Bone marrow (tissue), 2 donors: ENCODE measurements at regions not wholly inside any gene's neighbourhood (a gene's known extent, or its start where the extent isn't known, plus 50 kb on each side); places are given as distances from the start of the nearest gene placed in this dataset.
"Not testable (repeated sequence)": the region's sequence is repeated elsewhere in the genome, so short reads cannot be mapped to it uniquely, and the experiment has no call there.

Experiments
- DNase-seq, 2 donors: peaks; one replicate each; lab custom pipeline; 2025; lab: John Stamatoyannopoulos, UW

GRCh38 chr5:18551716-18552115, 917.5 kb downstream of the TAF11L14 start:
- DNase-seq, result no peak

GRCh38 chr5:18553269-18553668, 919.0 kb downstream of the TAF11L14 start:
- DNase-seq, result no peak

GRCh38 chr5:18560602-18561001, 926.3 kb downstream of the TAF11L14 start:
- no peak for DNase-seq

GRCh38 chr5:18563853-18564252, 929.6 kb downstream of the TAF11L14 start:
- no peak for DNase-seq

GRCh38 chr5:18566671-18567070, 932.4 kb downstream of the TAF11L14 start:
- DNase-seq, result no peak

- no peak for DNase-seq
These were observed 942.3 kb downstream of the TAF11L14 start for GRCh38 chr5:18576586-18576985.

GRCh38 chr5:18601185-18601584, 966.9 kb downstream of the TAF11L14 start:
- no peak for DNase-seq

GRCh38 chr5:18602402-18602801, 968.1 kb downstream of the TAF11L14 start:
- DNase-seq, result no peak

GRCh38 chr5:18605186-18605585, 970.9 kb downstream of the TAF11L14 start:
- DNase-seq, result no peak

GRCh38 chr5:18607570-18607969, 973.3 kb downstream of the TAF11L14 start:
- DNase-seq, result no peak

GRCh38 chr5:18617191-18617590, 982.9 kb downstream of the TAF11L14 start:
- DNase-seq, result not testable (repeated sequence)

GRCh38 chr5:18630458-18631045, 996.3 kb downstream of the TAF11L14 start:
- DNase-seq, result no peak

- DNase-seq, result no peak
These were observed 1018.4 kb downstream of the TAF11L14 start for GRCh38 chr5:18652404-18653215.

GRCh38 chr5:18653216-18653752, 1019.0 kb downstream of the TAF11L14 start:
- DNase-seq, result no peak

- DNase-seq, result no peak
These were observed 1026.3 kb downstream of the TAF11L14 start for GRCh38 chr5:18660511-18660910.

- no peak for DNase-seq
These were observed 1028.0 kb downstream of the TAF11L14 start for GRCh38 chr5:18662231-18662630.

GRCh38 chr5:18674212-18674611, 1040.0 kb downstream of the TAF11L14 start:
- DNase-seq, result not testable (repeated sequence)

- DNase-seq, result no peak
These were observed 1040.8 kb downstream of the TAF11L14 start for GRCh38 chr5:18675041-18675440.

- no peak for DNase-seq
These were observed 1052.0 kb downstream of the TAF11L14 start for GRCh38 chr5:18686253-18686652.

- no peak for DNase-seq
These were observed 1053.2 kb downstream of the TAF11L14 start for GRCh38 chr5:18687429-18687828.

- no peak for DNase-seq
These were observed 1065.4 kb downstream of the TAF11L14 start for GRCh38 chr5:18699681-18700080.

- DNase-seq, result peak in 1 of 2 donors; percentile 39
These were observed 1068.6 kb downstream of the TAF11L14 start for GRCh38 chr5:18702821-18703220.

- DNase-seq, result no peak
These were observed 1078.8 kb downstream of the TAF11L14 start for GRCh38 chr5:18712936-18713485.
